K562 (cell line): ENCODE measurements at regions not wholly inside any gene's neighbourhood (a gene's known extent, or its start where the extent isn't known, plus 50 kb on each side); places are given as distances from the start of the nearest gene placed in this dataset.
A peak's percentile ranks its signal among the peaks of the same experiment; 100 is the strongest.

ENCODE experiments used
- CC2D1A ChIP-seq: fragments of 450-650 bp; IDR thresholded peaks from 2 replicates; pipeline ENCODE4 v1.6.1; 2017; ENCODE audit warnings: mild to moderate bottlenecking
- CEBPB ChIP-seq: fragments of 450-650 bp; IDR thresholded peaks from 2 replicates; pipeline ENCODE4 v1.6.1; 2016; ENCODE audit warnings: missing genetic modification characterization, missing compliant biosample characterization
- FOXK2 ChIP-seq, 2 experiments: fragments of 450-650 bp; IDR thresholded peaks in 1 of 2; conservative IDR thresholded peaks in 1 of 2; 2 replicates each; pipeline ENCODE4 v1.6.1; 2016; ENCODE audit warnings: low read depth in 2 of 2, mild to moderate bottlenecking in 1 of 2
- GABPB2 ChIP-seq: fragments of 250-450 bp; sonication (Bioruptor Pico); conservative IDR thresholded peaks from 2 replicates; pipeline ENCODE4 v1.5.1; 2021; ENCODE audit warnings: mild to moderate bottlenecking
- HIVEP1 ChIP-seq: fragments of 250-450 bp; sonication (Bioruptor Pico); IDR thresholded peaks from 2 replicates; pipeline ENCODE4 v1.4.0; 2020; ENCODE audit warnings: mild to moderate bottlenecking
- HMG20B ChIP-seq: fragments of 250-450 bp; sonication (Bioruptor Pico); IDR thresholded peaks from 2 replicates; pipeline ENCODE4 v1.5.0; 2021; ENCODE audit warnings: mild to moderate bottlenecking
- L3MBTL2 ChIP-seq: fragments of 450-650 bp; IDR thresholded peaks from 2 replicates; pipeline ENCODE4 v1.6.1; 2016; ENCODE audit warnings: mild to moderate bottlenecking, moderate library complexity
- MED1 ChIP-seq: sonication (generic); formaldehyde crosslinking; IDR thresholded peaks from 2 replicates; pipeline ENCODE4 v1.8.1; 2023; ENCODE audit warnings: missing genetic modification reagents, borderline replicate concordance
- MTA1 ChIP-seq: fragments of 450-650 bp; IDR thresholded peaks from 2 replicates; pipeline ENCODE4 v1.6.1; 2017; ENCODE audit warnings: borderline replicate concordance
- NCOR1 ChIP-seq: fragments of 450-650 bp; IDR thresholded peaks from 2 replicates; pipeline ENCODE4 v1.6.1; 2016; ENCODE audit warnings: mild to moderate bottlenecking, moderate library complexity
- PHTF2 ChIP-seq: fragments of 250-450 bp; sonication (Bioruptor Pico); IDR thresholded peaks from 2 replicates; pipeline ENCODE4 v1.5.0; 2021; ENCODE audit warnings: mild to moderate bottlenecking
- RBM14 ChIP-seq: fragments of 200-400 bp; formaldehyde crosslinking; IDR thresholded peaks from 2 replicates; pipeline ENCODE4 v1.6.1; 2018; ENCODE audit warnings: low read depth, mild to moderate bottlenecking, low read length, moderate library complexity, borderline replicate concordance; ENCODE audit not compliant: insufficient read depth
- SMARCA5 ChIP-seq: fragments of 450-650 bp; IDR thresholded peaks from 2 replicates; pipeline ENCODE4 v1.6.1; 2016
- SMARCB1 ChIP-seq: IDR thresholded peaks from 2 replicates; pipeline ENCODE4 v1.6.1; 2011; ENCODE audit warnings: improper control_type of control experiment, low read depth; ENCODE audit not compliant: insufficient read length
- ZFP91 ChIP-seq: sonication (generic); formaldehyde crosslinking; IDR thresholded peaks from 2 replicates; pipeline ENCODE4 v1.8.0; 2022; ENCODE audit warnings: mild to moderate bottlenecking, missing genetic modification reagents
- ZKSCAN1 ChIP-seq: fragments of 150-350 bp; IDR thresholded peaks from 2 replicates; pipeline ENCODE4 v1.6.1; 2016; ENCODE audit warnings: low read depth, low read length
- ZNF197 ChIP-seq: fragments of 200-800 bp; sonication (Bioruptor generic); IDR thresholded peaks from 2 replicates; pipeline ENCODE4 v1.6.1; 2016; ENCODE audit warnings: low read depth, missing genetic modification characterization, missing compliant biosample characterization
- ZNF232 ChIP-seq: sonication (generic); formaldehyde crosslinking; IDR thresholded peaks from 2 replicates; pipeline ENCODE4 v1.8.0; 2022; ENCODE audit warnings: mild to moderate bottlenecking, missing genetic modification reagents
- ZNF324 ChIP-seq: fragments of 250-450 bp; sonication (Bioruptor Pico); IDR thresholded peaks from 2 replicates; pipeline ENCODE4 v1.4.0; 2020; ENCODE audit warnings: mild to moderate bottlenecking
- ZNF384 ChIP-seq: IDR thresholded peaks from 2 replicates; pipeline ENCODE4 v1.6.1; 2012; ENCODE audit warnings: low read depth, low read length, improper control_type of control experiment
- ZNF398 ChIP-seq: fragments of 250-450 bp; sonication (Bioruptor Pico); IDR thresholded peaks from 2 replicates; pipeline ENCODE4 v1.8.0; 2021; ENCODE audit warnings: moderate library complexity, mild to moderate bottlenecking, inconsistent platforms
- ZNF511 ChIP-seq: sonication (generic); formaldehyde crosslinking; IDR thresholded peaks from 2 replicates; pipeline ENCODE4 v1.8.0; 2022; ENCODE audit warnings: mild to moderate bottlenecking, missing genetic modification reagents
- TF ChIP-seq, protein P1 (sequence below), 2 experiments: fragments of 150-350 bp in 1 of 2; IDR thresholded peaks; 2 replicates each; pipeline ENCODE4 v1.6.1; 2012 to 2016; ENCODE audit warnings: low read depth in 2 of 2, low read length in 2 of 2, mild to moderate bottlenecking in 1 of 2, moderate library complexity in 1 of 2

DNA sequence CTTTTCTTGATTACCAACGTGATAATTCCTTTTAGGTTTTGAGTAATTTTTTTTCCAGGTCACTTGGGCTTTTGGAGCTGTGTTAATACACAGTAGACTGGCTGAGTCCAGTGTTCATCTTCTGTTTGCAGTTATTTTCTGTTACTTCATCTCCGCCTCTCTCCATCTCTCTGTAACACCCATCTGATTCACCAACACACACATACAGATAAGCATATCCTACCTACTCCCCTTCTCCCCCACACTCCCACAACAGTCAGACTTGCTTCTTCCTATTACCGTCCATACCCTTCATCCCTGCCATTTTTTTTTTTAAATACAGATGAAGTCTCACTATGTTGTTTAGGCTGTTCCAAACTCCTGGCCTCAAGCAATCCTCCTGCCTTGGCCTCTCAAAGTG is 72.7 kb upstream of the MANSC4 start (continued):
- TF ChIP-seq RBM14: no peak
- TF ChIP-seq ZKSCAN1: peak; percentile 26; the same call in 1 of the 2 replicates
- TF ChIP-seq ZNF232 (CRISPR knock-in tag): no peak
- peak; percentile 86 for TF ChIP-seq NCOR1
- TF ChIP-seq ZNF324 (CRISPR knock-in tag): no peak
- no peak for TF ChIP-seq GABPB2
- TF ChIP-seq FOXK2 (conservative IDR thresholded peaks at IDR 0.05 in 1 of 2, IDR thresholded peaks at IDR 0.05 in 1 of 2; ENCODE audit: low read depth in 2 of 2): peak; percentile 26 to 46; a peak in 2 of 4 replicates
- TF ChIP-seq ZNF197 (CRISPR knock-in tag): no peak
- TF ChIP-seq SMARCA5: no peak
- TF ChIP-seq, protein P1, sequence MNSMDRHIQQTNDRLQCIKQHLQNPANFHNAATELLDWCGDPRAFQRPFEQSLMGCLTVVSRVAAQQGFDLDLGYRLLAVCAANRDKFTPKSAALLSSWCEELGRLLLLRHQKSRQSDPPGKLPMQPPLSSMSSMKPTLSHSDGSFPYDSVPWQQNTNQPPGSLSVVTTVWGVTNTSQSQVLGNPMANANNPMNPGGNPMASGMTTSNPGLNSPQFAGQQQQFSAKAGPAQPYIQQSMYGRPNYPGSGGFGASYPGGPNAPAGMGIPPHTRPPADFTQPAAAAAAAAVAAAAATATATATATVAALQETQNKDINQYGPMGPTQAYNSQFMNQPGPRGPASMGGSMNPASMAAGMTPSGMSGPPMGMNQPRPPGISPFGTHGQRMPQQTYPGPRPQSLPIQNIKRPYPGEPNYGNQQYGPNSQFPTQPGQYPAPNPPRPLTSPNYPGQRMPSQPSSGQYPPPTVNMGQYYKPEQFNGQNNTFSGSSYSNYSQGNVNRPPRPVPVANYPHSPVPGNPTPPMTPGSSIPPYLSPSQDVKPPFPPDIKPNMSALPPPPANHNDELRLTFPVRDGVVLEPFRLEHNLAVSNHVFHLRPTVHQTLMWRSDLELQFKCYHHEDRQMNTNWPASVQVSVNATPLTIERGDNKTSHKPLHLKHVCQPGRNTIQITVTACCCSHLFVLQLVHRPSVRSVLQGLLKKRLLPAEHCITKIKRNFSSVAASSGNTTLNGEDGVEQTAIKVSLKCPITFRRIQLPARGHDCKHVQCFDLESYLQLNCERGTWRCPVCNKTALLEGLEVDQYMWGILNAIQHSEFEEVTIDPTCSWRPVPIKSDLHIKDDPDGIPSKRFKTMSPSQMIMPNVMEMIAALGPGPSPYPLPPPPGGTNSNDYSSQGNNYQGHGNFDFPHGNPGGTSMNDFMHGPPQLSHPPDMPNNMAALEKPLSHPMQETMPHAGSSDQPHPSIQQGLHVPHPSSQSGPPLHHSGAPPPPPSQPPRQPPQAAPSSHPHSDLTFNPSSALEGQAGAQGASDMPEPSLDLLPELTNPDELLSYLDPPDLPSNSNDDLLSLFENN (IDR thresholded peaks at IDR 0.05; ENCODE audit: low read depth in 2 of 2, low read length in 2 of 2): peak in 1 of 2 experiments; percentile 57; a peak in 1 of 4 replicates
- no peak for TF ChIP-seq HMG20B (CRISPR knock-in tag)
- TF ChIP-seq HIVEP1 (CRISPR knock-in tag): no peak
- no peak for TF ChIP-seq ZFP91 (CRISPR knock-in tag)
- TF ChIP-seq SMARCB1: no peak
- peak; percentile 61; the same call in 1 of the 2 replicates for TF ChIP-seq CC2D1A
- no peak for TF ChIP-seq PHTF2 (CRISPR knock-in tag)
- peak; percentile 73 for TF ChIP-seq ZNF384
- 0 out of 2 replicates have a peak, but pooled peaks have one; percentile 26 for TF ChIP-seq MTA1
- TF ChIP-seq ZNF511 (CRISPR knock-in tag): no peak
- peak; percentile 39; the same call in 1 of the 2 replicates for TF ChIP-seq CEBPB (tag)
- TF ChIP-seq ZNF398 (CRISPR knock-in tag): no peak
- no peak for TF ChIP-seq MED1 (CRISPR knock-in tag)
- TF ChIP-seq L3MBTL2: no peak
